NCI-H524 (cell line): ENCODE measurements at regions not wholly inside any gene's neighbourhood (a gene's known extent, or its start where the extent isn't known, plus 50 kb on each side); places are given as distances from the start of the nearest gene placed in this dataset.
"Not testable (repeated sequence)": the region's sequence is repeated elsewhere in the genome, so short reads cannot be mapped to it uniquely, and the experiment has no call there.

ENCODE experiments used
- DNase-seq, 2 experiments: peaks; one replicate each; lab custom pipeline; 2025; lab: John Stamatoyannopoulos, UW

DNA sequence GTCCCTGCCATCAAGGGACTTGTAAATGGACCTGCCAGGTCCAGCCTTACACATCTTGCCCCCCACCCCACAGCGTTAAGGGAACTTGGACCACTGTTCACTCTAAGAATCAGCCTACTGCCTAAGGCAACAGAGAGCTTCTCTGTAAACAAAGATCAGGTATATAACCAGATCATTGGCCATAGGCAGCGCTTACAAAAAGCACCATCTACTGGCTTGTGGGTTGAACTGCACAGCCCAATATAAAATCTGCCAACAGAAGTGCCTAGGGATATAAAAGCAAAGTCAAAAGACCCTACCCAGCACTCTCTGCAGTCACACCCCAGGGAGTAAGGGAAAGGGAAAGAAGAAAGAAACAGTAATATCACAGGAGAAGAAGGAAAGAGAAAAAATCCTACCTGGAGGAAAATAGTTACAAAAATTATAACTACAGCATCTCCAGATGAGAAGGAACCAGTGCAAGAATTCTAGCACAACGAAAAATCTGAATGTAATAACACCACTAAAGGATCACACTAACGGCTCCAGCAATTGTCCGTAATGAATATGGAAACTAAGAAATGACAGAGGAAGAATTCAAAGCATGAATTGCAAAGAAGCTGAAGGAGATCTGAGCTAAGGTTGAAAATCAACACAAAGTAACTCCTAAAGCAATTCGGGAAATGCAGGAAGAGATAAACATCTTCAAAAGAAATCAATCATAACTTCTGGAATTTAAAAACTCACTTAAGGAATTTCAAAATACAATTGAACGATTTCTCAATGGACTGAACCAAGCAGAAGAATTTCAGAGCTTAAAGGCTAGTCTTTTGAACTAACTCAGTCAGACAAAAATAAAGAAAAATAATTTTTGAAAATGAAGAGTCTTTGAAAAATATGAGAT, 95.2 kb upstream of the PCED1B start:
- peak; percentile 20 to 57 for DNase-seq

DNA sequence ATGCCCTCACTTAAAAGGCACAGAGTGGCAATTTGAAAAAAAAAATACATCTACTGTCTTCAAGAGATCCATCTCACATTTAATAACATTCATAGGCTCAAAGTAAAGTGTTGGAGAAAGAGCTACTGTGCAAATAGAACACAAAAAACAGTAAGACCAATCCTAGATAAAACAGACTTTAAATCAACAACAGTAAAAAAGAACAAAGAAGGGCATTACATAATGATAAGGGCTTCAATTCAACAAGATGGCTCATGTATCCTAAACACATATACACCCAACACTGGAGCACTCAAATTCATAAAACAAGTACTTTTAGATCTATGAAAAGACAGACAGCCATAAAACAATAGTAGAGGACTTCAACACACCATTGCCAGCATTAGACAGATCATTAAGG, 93.6 kb upstream of the PCED1B start:
- DNase-seq: no peak

DNA sequence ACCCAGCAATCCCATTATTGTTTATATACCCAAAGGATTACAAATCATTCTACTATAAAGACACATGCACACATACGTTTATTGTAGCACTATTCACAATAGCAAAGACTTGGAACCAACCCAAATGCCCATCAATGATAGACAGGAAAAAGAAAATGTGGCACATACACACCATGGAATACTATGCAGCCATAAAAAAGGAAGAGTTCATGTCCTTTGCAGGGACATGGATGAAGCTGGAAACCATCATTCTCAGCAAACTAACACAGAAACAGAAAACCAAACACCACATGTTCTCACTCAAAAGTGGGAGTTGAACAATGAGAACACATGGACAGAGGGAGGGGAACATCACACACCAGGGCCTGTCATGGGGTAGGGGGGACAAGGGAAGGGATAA, 91.3 kb upstream of the PCED1B start:
- DNase-seq: not testable (repeated sequence)

DNA sequence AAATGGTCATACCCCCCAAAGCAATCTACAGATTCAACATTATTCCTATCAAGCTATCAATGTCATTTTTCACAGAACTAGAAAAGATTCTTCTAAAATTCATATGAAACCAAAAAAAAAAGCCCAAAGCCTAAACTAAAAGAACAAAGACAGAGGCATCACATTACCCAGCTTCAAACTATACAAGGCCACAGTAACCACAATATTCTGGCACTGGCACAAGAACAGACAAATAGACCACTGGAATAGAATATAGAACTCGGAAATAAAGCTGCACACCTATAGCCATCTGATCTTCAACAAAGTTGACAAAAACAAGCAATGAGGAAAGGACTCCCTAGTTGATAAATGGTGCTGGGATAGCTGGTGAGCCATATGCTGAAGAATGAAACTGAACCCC, 89.2 kb upstream of the PCED1B start:
- no peak for DNase-seq

DNA sequence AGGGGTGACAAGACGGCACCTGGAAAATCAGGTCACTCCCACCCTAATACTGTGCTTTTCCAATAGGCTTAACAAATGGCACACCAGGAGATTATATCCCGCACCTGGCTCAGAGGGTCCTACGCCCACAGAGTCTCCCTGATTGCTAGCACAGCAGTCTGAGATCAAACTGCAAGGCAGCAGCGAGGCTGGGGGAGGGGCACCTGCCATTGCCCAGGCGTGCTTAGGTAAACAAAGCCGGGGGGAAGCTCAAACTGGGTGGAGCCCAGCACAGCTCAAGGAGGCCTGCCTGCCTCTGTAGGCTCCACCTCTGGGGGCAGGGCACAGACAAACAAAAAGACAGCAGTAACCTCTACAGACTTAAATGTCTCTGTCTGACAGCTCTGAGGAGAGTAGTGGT, 87.4 kb upstream of the PCED1B start:
- not testable (repeated sequence) for DNase-seq

DNA sequence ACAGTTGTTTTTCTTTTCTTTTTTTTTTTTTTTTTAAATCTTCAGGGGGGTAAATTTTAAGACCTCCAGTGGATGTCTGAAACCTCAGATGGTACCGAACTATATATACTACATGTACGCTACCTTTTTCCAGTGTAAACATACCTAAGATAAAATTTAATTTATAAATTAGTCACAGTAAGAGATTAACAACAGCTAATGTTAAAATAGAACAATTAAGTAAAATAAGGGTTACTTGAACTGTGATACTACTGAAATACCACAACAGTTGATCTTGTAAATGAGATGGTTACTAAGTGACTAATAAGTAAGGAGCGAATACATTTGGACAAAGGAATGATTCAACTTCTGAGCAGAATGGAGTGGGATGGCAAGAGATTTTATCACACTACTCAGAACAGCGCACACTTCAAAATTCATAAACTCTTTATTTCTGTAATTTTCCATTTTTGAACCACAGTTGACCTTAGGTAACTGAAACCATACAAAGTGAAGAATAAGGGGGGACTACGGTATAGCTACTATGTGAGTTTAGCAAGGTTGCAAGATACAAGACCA, 80.5 kb upstream of the PCED1B start:
- DNase-seq: no peak

DNA sequence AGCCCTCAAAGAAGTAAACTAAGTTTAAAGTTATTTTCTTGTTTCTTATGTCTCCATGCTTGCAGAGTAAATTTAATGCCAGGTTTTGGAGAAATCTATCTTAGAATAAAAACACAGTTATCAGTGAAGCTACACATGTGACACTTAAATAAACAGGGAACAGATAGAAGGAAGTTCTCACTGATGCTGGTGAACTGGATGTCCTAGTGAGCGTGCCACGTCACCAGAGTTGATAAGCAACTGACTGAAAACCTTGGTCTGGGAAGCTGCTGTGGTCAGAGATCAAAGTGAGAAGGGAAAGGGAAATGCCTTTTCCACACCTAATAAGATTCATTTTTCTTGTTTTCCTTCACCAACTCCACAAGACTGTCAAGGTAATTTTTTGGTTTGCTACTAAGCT, 74.8 kb upstream of the PCED1B start:
- DNase-seq: no peak

DNA sequence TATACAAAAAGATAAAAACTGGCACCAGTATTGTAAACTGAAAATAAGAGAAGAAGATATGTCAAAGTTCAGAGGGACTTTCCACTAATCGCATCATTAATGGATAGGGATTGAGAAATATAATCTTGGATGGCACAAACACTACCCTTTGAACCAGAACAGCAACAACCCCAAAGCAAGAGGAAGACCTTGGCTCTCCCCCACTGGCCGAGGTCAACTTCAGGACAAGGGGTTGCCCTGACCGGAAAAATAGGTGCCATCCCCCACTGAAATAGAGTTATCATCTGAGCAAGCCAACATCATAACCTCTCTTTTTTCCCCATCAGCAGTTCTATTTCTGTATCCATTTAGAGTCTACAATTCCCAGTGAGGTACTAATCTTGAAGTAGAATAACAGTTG, 72.4 kb upstream of the PCED1B start:
- DNase-seq: no peak

DNA sequence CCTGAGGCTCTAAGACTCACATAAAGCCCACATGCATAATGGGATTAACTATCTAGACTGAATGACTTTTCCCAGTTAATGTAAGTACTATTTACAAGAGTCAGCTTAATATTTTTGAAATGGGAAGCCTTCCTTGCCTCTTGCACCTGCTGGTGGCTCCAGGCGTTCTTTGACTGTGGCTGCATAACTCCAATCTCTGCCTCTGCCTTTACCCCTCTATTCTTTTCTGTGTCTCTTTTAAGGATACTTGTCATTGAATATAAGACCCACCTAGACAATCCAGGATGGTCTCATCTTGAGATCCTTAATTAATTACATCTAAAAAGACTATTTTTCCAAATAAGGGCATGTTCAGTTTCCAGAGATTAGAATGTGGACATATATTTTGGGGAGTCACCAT, 66.9 kb upstream of the PCED1B start:
- DNase-seq: no peak

DNA sequence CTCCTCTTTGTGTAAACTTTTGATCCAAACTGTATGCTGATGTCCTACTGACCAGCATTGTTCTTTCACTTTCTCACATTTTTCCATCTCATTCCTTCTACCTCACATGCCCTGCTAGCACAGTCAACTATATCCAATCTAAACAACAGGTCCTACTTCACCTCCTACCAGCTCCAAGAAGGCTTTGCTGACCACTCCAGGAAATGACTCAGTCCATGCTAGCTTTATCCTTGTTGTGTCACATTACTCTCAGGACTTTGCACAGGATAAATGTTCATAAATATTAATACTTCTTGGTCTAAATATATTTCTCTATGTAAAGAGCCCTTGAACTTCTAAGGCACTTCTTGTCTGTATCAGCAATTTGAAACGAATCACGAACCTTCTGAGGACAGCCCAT, 64.9 kb upstream of the PCED1B start:
- no peak for DNase-seq

DNA sequence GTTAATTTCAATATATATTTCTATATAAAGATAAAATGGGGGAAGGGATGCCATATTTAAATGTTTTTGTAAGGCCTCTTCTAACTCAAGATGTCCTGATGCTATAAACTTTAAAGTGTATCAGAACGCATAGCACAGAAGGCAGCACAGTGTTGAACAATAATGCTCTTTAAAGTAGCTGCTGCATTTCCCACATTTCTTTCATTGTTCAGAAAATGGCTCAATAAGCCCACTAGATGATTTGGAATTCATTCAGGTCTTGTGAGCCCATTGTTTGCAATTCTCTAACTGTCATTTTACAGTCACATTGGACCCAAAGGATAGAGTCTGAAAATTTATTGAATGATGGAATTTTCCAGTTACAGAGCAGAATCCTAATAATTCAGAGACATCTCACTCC, 64.0 kb upstream of the PCED1B start:
- DNase-seq: no peak

DNA sequence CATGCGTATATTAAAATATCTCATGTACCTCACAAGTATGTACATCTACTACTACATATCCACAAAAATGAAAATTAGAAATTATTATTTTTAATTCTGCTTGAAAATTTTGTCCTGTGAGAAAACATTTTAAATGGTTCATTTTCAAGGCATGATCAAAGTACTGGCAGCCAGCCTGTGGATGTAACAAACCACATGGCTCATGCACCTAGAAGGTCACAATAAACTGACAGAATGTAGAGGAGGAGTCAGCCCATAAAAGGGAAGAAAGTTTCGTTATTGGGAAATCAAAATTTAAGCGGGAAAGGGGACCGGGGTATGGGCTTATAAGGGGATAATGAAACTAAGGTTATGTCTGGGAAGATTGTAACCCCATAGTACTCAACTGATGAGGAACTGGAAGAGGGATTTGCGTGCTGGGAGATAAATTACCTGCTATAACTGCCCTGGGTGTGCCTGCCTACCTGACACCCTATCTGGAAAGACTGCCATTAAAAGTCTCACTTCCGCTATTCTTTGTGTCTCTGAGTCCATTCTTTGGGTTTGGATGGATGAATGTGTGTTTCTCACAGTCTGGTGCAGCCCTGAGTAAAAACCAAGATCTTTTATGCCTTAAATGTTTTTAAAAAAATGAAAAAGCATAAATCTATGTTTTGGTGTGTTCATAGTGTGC, 62.2 kb upstream of the PCED1B start:
- DNase-seq: no peak

DNA sequence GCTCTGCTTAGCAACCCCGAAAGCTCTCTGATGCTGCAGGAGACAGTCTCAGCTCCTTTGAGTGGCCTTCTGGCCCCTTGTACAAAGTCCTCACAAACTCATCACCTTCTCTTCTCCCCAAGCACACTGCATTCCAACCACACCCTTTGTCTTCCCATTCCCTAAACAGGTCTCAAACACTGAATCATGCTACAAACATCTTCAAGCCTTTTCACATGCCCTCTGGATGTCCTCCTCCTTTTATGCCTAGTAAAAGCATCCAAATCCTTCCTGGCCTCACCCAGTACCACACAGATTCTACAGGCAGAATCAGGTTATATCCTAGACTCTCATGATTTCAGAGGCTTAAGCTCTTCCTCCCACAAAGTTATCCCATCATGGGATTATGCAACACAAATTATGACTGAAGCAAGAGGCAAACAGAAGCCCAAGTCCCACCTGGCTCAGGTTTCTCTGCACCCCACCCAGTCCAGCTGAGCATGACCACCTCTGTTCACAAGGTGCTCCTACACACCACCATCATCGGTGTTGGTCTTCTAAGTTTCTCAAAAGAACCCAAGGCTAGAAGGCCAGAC, 61.4 kb upstream of the PCED1B start:
- no peak for DNase-seq

DNA sequence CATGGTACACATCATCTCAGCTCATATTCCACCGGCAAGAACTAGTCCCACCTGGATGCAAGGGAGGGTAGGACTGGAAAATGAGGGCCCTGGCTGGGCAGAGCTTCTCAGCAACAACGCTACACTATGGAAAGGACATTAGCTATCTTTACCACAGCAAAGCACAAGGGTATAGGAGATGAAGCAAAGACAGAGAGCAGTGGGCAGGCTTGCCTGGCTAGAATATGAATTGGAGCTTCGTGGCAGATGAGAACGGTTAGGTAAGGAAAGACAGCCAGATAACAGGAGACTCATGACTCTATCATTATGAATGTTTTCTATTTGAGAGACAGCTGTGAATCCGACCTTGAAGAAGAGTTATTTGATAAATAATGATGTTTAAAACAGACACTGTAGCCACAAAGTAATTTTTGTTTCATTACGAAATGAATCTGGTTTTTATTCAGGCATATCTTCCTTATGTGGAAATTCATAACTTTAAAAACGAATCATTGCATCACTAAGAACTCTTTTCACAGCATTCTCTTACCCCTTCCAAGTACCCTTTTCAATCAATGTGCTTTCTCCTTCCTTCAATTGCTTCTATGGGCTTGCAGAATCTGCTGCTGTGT, 59.1 kb upstream of the PCED1B start:
- no peak for DNase-seq

DNA sequence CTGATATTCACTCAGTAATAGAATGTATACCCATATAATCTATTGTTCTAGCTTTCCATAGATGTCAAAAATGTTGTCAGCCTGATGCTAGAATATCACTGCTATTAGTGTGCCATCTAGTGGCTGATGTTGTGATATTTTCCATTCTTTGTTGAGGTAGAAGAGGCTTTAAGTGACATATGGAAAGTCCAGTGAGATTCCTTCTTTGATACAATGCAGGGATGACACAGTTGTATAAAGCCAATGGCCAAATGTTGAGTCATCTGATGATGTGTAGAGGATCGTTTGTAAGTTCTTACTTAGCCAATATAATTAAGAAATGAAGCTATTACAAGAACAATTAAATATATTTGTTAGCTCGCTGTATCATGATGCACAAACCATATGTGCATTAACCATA, 58.1 kb upstream of the PCED1B start:
- peak; percentile 19 to 68 for DNase-seq

DNA sequence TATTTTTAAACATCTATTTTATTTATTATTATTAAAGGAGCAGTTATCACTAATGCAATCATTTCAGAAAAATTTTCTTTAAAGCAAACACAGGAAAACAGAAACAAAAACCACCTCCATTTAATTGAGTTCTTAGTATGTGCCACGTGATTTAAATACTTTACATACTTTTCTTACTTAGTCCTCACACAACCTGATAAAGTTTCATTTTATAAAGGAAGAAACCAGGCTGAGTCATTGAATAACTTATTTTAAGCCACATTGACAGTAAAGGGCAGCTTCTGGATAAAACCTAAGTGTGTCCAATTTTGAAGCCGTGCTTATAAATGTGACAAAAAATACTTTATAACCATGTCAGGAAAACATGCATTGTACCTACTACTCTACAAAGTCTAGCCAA, 57.1 kb upstream of the PCED1B start:
- no peak for DNase-seq

DNA sequence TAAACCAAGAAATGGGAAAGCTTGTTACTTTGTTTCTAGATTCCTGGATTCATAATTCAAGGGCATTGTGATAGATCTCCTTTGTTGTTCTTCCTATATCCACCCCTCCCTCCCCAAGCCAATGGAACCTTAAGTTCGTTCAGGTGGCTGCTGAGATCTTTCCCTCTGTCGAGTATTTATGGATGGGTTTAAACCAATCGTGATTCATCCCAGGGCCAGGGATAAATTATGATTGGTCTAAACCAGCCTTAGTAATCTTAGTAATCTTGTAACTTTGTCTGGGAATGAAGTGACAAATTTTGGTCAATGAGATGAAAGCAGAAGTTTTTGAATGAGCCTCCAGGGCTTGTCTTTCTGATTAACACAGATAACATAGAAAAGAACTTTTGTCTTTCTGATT, 56.1 kb upstream of the PCED1B start:
- DNase-seq: no peak

DNA sequence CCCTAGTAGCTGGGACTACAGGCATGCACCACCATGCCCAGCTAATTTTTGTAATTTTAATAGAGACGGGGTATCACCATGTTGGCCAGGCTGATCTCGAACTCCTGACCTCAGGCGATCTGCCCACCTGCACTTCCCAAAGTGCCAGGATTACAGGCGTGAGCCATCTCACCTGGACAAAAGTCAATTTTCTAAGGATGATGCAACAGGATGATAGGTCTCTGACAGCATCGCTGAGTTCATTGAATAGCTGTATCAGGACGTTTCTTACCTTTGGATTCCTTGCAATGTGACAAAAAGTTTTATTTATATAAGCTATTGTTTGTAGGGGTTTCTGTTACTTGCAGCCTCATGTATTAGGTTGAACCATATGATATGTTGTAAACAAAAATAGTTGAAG, 55.5 kb upstream of the PCED1B start:
- no peak for DNase-seq

DNA sequence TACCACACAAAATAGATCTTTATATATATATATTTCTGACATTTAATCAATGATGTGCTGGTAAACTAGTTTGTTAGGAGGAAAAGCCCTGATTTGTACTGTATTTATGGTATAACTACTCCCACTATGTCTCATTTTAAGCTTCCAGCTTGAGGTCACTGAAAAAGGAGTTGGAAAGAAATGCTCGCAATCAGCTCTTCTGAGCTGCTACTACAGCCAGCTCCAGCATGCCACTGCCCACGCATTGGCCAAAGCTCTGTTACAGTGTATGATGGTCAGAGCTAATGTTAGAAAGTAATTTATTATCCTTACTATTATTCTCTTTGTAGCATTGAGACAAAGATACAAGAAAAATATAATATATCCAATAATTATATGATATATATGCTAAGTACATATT, 55.0 kb upstream of the PCED1B start:
- DNase-seq: no peak

DNA sequence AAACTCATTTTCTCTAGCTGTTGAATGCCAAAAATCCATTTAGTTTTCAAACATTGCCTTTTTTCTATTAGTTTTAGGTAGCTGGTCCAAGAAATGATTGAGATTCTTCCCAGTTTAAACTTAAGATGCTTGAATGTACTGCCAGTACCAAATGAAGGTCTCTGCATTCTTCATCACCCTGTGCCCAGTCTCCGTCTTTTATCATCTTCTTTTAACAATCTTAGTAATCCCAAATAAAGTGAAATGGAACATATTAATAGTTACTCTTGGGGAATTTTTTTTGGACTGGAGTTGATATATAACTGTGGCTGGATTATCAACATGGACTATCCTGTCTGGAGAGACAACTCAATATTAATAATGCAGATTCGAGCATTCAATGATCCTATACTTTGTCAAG, 54.1 kb upstream of the PCED1B start:
- no peak for DNase-seq

DNA sequence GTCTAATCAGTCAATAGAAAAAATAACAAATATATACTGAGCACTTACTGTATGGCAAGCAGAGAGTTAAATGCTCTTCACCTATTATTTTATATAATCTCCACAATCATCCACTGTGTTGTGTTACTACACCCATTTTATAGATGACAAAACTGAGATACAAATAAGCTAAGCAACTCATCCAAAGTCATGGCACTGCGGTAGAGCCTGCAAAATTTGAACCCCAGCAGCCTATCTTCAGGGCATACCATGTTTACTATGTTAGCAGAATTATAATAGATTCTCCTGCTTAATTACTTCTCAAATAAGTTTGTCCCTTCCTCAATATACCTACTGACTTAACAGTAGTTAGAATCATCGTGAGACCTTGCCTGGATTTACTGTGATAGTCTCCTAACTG, 53.6 kb upstream of the PCED1B start:
- no peak for DNase-seq

DNA sequence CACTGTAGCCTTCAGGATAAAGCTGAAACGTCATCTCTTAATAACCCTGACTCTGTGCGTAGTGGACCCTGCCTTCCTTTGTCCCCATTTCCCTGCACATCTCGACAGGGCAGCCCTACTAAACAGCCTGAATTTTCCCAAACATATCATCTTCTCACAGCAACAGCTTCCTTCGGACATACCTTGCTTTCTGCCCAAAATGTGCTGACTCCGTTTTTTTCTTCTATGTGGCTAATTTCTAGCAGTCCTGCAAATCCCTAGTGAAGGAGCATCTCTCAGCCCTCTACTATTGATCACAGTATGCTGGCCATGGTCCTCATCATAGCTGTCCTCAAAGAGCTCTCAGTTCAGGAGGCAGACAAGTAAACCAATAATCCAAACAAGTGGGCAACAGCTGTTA, 53.1 kb upstream of the PCED1B start:
- DNase-seq: no peak
